Right lobe of liver (tissue), 4 donors: ENCODE measurements at regions not wholly inside any gene's neighbourhood (a gene's known extent, or its start where the extent isn't known, plus 50 kb on each side); places are given as distances from the start of the nearest gene placed in this dataset.

Experiments used
- POLR2A ChIP-seq: fragments of 450-650 bp; IDR thresholded peaks from one replicate; pipeline ENCODE4 v1.6.1; 2017; ENCODE audit warnings: antibody characterized with exemption, mild to moderate bottlenecking
- TF ChIP-seq, protein P1 (sequence below), 4 donors: fragments of 200-600 bp in 3 of 4; fragments of 450-650 bp in 1 of 4; IDR thresholded peaks; one replicate each; pipeline versions ENCODE4 v1.5.1 to v1.8.0; 2016 to 2022; ENCODE audit warnings: antibody characterized with exemption in 4 of 4, mild to moderate bottlenecking in 2 of 4
- donor health status: DM: no; HTN: no; CAD: no.
- donor health status: DM: no; HTN: no; CAD: no.
- donor health status: DM: no; HTN: yes; CAD: no.

DNA sequence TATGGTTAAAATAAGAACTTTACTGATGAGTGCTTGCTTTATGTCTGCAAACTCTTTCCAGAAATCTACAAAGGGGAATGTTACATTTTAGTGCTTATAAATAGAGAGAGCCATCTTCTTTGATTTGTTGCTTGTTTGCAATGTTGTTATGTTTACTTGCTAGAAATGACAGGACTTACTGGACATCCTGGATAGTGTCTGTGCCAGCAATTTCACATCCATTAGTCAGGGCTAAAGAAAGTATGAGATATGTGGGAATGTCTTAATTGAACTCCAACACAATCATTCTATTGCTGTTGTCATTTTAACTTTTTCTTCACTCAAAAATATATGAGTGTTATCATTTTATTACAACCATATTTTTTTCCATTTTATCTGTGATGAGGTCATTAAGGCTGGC is 453.2 kb downstream of the TNS3 start:
- TF ChIP-seq, protein P1, sequence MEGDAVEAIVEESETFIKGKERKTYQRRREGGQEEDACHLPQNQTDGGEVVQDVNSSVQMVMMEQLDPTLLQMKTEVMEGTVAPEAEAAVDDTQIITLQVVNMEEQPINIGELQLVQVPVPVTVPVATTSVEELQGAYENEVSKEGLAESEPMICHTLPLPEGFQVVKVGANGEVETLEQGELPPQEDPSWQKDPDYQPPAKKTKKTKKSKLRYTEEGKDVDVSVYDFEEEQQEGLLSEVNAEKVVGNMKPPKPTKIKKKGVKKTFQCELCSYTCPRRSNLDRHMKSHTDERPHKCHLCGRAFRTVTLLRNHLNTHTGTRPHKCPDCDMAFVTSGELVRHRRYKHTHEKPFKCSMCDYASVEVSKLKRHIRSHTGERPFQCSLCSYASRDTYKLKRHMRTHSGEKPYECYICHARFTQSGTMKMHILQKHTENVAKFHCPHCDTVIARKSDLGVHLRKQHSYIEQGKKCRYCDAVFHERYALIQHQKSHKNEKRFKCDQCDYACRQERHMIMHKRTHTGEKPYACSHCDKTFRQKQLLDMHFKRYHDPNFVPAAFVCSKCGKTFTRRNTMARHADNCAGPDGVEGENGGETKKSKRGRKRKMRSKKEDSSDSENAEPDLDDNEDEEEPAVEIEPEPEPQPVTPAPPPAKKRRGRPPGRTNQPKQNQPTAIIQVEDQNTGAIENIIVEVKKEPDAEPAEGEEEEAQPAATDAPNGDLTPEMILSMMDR (IDR thresholded peaks at IDR 0.05) = no peak
- TF ChIP-seq POLR2A = no peak
